ENCODE measurements at regions not wholly inside any gene's neighbourhood (a gene's known extent, or its start where the extent isn't known, plus 50 kb on each side); places are given as distances from the start of the nearest gene placed in this dataset.

GRCh38 chr13:85597790-85598500 is 201.3 kb downstream of the SLITRK6 start:
- TF ChIP-seq EZH2phosphoT487 (IDR thresholded peaks at IDR 0.05; ENCODE audit: low read depth) (no peak), CTCF (IDR thresholded peaks at IDR 0.05; ENCODE audit: low read depth, low read length) (no peak)
